ENCODE measurements at regions not wholly inside any gene's neighbourhood (a gene's known extent, or its start where the extent isn't known, plus 50 kb on each side); places are given as distances from the start of the nearest gene placed in this dataset.
A peak's percentile ranks its signal among the peaks of the same experiment; 100 is the strongest.

GRCh38 chr1:199335496-199335895 lies 692.0 kb upstream of the NR5A2 start:
- no peak for DNase-seq (ENCODE audit: low spot score)

DNA sequence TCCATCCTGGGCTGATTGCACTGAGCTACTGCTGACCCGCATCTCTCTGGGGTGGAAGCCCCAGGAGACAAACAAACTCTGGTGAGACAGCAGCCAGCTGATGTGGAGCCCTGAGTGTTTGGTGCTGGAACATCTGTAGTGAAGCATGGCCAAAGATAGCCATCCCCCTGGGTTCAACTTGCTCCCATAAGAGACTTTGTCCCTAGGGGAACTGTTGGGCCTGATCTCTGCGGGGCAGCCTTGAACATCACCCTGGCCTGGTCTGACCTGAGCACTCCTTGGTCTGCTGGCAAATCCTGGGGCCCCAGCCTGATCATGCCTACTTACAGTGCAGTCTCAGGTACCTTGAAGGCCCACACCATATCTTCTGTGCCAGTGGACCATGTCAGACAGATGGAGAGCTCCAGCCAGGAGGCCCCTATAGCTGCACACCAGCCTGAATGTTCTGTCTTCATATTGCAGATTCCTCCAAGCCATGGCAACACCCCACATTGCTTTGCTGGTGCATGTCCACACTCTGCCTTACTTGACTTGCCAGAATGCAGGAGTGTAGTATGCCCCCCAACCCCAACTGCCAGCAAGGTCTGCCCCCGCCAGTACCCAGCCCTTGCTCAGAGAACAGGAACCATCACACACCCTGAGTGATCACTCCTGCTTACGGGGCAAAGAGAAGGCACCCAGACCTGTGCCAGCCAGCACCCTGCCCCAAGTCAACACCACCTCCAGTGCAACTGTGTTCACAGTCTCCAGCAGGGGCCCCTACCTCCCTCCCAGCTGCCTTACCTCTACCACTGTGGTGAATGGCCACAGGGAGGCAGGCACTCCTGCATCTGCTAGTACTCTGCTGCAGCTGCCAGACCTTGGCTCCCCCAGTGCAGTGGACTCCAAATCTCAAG lies 690.5 kb upstream of the NR5A2 start:
- no peak for DNase-seq (ENCODE audit: low spot score)

DNA sequence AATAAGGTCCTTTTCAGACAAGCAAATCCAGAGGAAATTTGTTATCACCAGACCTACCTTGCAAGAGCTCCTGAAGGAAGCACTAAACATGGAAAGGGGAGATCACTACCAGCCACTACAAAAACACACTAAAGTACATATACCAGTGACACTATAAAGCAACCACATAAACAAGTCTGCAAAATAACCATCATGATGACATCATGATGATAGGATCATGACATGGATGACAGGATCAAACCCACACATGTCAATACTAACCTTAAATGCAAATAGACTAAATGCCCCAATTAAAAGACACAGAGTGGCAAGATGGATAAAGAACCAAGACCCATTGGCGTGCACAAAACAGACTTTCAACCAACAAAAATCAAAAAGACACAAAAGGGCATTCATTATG lies 688.8 kb upstream of the NR5A2 start:
- DNase-seq (ENCODE audit: low spot score), result no peak

DNA sequence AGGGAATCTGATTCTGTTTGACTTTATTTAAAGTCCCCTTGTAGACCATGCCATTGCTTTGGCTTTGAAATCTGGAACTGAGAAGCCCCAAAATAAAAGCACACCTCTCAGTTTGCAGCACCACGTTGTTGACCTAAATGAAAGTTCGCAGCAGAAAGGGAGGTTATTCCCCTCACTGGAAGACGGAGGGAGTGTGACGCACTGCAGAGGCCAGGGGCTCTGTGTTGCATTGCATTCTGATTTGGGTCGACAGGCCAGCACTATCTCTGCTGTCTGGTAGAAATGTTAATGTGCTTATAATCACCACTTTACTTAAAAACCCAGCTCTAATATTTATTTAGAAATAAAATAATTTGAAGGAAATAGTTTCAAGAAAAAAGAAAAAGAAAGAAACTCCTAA lies 675.2 kb upstream of the NR5A2 start:
- DNase-seq (ENCODE audit: low spot score), result peak; percentile 5

GRCh38 chr1:199353906-199354305 lies 673.6 kb upstream of the NR5A2 start:
- DNase-seq (ENCODE audit: low spot score), result peak; percentile 3

DNA sequence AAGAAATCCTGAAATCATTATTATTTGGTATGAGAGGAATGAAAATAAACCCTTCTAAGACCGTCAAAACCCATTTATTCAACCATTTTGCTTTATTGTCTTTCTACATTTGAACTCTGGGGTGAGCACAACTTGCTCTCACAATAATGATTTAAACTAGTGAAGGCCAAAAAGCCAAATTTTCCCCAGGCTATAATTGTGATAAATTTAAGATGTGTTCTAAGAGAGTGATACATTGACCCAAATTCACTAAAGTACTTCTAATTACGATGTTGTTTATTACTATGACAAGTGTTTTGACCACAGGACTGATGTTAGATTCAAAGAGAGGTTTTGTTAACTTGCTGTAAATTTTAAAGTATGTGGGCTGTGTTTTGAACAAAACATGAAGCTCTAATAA lies 670.9 kb upstream of the NR5A2 start:
- DNase-seq (ENCODE audit: low spot score), result no peak

- DNase-seq (ENCODE audit: low spot score), result no peak
Observed at GRCh38 chr1:199357599-199357998, 669.9 kb upstream of the NR5A2 start.

DNA sequence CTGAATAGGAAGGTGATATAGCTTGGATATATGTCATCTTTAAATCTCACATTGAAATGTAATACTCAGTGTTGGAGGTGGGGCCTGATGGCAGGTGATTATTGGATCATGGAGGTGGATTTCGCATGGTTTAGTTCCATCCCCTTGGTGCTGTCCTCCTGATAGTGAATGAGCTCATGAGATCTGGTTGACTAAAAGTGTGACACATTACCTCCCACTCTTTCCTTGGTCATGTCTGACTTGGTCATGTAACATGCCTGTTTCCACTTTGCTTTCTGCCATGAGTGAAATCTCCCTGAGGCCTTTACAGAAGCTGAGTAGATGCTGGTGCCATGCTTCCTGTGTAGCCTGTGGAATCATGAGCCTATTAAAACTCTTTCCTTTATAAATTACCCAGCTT lies 664.5 kb upstream of the NR5A2 start:
- no peak for DNase-seq (ENCODE audit: low spot score)

DNA sequence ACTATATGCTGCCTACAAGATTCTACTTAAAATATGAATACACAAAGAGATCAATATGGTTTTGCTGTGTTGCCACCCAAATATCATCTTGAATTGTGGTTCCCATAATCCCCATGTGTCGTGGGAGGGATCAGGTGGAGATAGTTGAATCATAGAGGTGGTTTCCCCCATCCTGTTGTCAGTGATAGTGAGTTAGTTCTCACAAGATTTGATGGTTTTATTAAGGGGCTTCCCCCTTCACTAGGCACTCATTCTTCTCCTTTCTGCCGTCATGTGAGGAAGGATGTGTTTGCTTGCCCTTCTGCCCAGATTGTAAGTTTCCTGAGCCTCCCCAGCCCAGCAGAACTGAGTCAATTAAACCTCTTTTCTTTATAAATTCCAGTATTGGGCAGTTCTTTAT lies 654.4 kb upstream of the NR5A2 start:
- DNase-seq (ENCODE audit: low spot score), result no peak

GRCh38 chr1:199377211-199377610 lies 650.3 kb upstream of the NR5A2 start:
- no peak for DNase-seq (ENCODE audit: low spot score)

DNA sequence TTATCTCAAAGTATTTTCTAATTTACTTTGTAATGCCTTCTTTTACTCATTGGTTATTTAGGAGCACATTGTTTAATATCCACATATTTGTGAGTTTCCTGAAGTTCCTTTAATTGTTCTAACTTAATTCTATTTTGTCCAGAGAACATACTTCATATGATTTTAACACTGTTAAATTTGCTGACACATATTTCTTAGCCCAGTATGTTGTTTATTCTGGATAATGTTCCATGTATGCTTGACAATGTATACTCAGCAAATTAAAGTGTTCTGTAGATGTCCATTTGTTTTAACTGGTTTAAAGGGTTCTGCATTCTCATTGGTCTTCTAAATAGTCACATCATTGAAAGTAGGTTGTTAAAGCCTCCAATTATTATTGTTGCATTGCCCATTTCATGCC lies 643.7 kb upstream of the NR5A2 start:
- no peak for DNase-seq (ENCODE audit: low spot score)

DNA sequence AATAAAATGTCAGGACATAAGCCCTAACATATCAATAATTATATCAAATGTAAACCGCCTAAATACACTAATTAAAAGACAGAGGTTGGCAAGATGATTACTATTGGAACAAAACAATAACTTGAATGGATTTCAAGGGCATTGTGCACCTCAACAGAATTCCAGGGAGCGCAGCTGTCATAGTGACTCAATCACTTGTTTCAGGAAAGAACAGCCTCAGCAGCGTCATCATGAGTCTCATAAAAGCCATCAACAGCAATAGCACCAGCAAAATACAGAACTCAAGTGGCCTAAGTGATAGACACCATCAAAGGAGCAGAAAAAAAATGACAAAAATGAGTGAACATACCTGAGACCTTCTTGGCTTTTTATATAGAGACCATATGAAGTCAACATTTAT lies 632.7 kb upstream of the NR5A2 start:
- DNase-seq (ENCODE audit: low spot score), result no peak

GRCh38 chr1:199396456-199396855 lies 631.1 kb upstream of the NR5A2 start:
- DNase-seq (ENCODE audit: low spot score), result no peak

DNA sequence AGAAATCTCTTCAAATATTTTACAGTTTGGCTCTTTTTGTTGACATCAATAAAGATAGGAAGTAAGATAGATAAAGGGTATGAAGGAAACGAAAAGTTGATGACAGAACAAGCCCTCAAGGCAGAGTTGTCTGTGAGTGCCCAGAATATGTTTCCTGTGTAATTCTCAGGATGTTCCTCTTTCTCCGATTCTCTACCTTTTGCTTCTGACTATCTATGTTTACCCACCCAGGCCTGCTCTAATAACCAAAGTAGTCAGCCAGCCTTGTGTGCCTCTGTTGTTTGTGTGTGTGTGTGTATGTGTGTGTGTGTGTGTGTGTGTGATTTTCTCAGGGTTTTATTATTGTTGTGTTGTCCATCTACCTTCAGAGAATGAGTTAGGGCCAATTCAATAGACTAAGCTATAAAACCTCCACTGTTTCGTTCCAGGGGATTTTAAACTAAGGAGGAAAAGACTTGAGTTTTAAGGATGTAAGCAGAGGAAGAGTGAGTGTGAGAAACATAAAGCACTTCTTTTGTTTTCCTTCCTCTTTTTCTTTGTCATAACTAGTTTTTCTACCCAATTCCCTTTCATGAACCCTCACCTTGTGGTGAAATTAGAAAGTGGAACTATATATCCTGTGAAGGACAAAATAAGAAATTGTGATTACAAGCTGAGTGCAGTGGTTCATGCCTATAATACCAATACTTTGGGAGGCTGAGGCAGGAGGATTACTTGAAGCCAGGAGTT lies 627.4 kb upstream of the NR5A2 start:
- no peak for DNase-seq (ENCODE audit: low spot score)

DNA sequence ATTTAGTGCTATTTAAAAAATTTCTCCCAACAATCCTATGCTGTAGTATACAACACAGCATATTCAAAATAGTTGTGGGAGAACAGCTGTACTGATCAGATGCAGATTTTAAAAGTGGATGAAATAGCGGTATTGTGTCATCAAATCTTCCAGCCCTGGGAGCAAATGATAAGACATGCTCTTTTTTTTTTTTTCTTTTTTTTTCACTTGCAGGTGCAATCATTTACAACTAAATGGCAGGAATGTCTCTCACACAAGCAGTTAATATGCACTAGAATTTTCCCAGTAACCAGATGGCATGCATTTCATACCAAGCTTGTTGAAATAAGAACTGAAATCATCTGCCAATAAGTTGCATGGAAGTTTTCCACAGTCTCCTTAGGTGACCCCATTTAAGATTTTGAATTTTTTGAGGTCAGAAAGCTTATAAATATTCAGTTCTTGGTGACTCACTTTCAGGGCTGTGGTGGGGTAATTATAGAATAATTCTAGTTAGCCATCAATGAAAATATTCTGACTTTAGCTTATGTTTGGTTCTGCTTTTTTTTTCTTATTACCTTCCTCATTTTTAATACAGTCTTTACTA lies 623.9 kb upstream of the NR5A2 start:
- DNase-seq (ENCODE audit: low spot score), result no peak

DNA sequence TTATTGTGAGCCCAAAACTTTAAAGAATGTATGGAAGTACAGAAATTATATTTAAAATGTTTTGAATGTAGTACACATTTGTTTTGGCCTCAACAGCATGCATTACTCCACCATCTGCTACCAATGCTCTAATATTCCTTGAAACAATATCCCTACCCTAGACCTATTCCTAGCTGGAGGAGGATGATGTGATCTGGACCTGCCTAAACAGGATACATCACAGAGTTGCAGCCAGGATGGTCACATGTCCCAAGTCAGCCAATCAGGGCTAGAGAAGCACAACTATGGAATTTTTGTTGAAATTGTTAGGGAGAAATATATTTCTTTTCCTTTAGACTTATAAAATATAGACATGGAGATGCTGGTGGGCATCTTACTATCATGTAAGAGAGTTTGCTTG lies 623.3 kb upstream of the NR5A2 start:
- no peak for DNase-seq (ENCODE audit: low spot score)

DNA sequence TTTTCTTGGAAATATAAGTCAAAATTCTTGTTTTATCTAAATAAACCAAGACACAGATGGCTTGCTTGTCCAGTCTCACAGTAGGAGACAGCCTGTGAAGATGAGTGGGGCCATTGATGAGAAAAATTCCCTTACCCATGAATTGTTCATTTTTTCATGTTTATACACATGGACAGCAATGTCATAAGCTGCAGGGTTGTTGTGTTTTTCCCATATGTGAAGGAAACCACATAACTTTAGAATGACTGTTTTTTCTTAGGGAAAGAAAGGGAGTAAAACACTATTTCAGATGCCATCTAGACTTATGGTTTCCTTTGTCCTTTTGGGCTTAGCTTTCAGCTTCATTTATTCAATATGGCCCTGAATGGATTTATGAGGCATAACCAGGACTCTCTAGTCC lies 622.5 kb upstream of the NR5A2 start:
- no peak for DNase-seq (ENCODE audit: low spot score)

DNA sequence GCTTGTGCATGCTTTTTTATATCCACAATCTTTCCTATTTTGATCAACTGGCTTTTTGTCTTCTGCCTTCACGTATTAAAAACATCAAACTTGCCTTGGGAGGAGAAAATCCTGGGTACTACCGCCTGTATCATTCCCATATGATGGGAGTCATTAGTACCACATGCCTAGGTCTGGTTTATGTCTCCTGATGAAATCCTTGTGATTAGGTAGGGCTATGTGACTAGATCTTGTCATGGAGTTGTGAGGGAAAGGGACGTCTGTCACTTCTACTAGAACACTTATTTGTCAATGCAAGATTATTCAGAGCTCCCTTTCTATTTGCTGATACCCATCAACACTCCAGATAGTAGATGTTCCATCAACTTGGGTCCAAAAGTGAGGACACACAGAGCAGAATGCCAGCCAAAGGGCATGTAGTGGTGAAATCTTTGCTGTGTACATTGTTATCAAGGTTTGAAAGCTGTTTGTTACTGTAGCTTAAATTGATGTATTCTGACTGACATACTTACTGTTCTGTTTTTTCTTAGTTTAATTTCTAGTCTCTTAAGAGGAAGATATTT lies 621.8 kb upstream of the NR5A2 start:
- DNase-seq (ENCODE audit: low spot score), result no peak

DNA sequence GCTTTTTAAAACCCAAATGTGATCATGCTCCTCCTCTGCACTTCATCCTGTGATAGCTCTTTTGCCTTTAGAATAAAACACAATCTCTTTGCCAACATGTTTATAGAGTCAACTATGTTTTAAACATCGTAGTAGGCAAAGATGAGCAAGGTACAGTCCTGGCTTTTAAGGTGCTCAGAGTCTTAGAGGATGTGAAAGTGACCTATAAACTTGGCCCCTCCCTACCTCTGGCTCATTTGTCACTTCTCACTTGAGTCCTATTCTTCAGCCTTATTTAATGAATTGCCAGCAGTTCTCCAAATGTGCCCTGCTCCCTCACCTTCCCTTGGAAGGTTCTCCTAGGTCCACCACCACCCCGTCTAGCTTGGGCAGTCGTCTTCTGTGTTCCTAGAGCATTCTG lies 617.0 kb upstream of the NR5A2 start:
- DNase-seq (ENCODE audit: low spot score), result no peak

DNA sequence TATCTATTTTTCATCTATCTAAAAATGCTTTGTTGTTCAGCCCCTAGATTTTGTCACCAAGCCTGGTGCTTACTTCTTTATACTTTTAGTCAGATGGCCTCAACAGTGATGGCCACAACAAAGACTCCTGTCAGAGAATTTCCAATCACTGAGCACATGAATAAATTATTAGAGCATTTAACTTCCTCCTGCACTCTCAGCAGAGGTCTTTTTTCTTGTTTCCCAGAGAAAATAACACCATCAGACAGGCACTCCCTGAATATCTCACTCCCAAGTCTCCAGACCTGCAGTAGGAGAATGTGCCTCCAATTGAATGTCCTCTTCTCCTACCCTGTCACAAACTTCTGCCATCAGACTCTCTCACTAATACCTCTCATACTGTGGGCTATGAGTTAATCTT lies 616.0 kb upstream of the NR5A2 start:
- DNase-seq (ENCODE audit: low spot score), result no peak

DNA sequence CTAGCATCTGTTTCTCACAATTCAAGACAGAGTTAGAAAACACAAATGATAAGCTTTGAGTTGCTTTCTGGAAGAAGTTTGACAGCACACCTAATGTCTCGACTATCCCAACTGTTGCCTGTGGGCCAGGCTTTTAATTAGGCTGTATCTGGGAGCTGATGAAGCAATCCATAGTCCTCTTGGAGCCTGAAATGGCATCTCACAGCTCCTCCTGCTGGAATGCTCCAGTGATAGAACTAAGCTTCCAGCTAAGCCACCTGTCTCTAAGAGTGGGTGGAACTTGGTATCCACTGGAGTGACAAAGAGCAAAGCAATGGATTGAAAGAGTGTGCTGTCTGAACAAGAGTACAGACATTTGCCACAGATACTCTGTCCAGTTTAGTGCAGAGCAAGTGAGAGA lies 605.3 kb upstream of the NR5A2 start:
- no peak for DNase-seq (ENCODE audit: low spot score)

GRCh38 chr1:199447906-199448305 lies 579.6 kb upstream of the NR5A2 start:
- no peak for DNase-seq (ENCODE audit: low spot score)

GRCh38 chr1:199448646-199449045 lies 578.9 kb upstream of the NR5A2 start:
- DNase-seq (ENCODE audit: low spot score), result no peak

All from globus pallidus (tissue), 1 donor.